ENCODE measurements at regions not wholly inside any gene's neighbourhood (a gene's known extent, or its start where the extent isn't known, plus 50 kb on each side); places are given as distances from the start of the nearest gene placed in this dataset.

GRCh38 chrX:94053575-94053974, 379.6 kb downstream of the FAM133A start:
- TF ChIP-seq REST (IDR thresholded peaks at IDR 0.05; ENCODE audit: insufficient read depth in 1 of 2, low read depth in 2 of 2, low read length in 2 of 2), result no peak
- no peak for TF ChIP-seq POLR2AphosphoS5 (IDR thresholded peaks at IDR 0.05; ENCODE audit: low read depth, low read length)
- TF ChIP-seq FOXP2 (optimal IDR thresholded peaks at IDR 0.05; ENCODE audit: borderline replicate concordance, extremely low read depth, extremely low read length, insufficient read depth), result no peak
- no peak for TF ChIP-seq SIN3A (IDR thresholded peaks at IDR 0.05; ENCODE audit: borderline replicate concordance, insufficient read depth, low read length)
- no peak for TF ChIP-seq TAF1 (IDR thresholded peaks at IDR 0.05; ENCODE audit: borderline replicate concordance, insufficient read depth, low read length)
